SH-SY5Y (cell line): ENCODE measurements at regions not wholly inside any gene's neighbourhood (a gene's known extent, or its start where the extent isn't known, plus 50 kb on each side); places are given as distances from the start of the nearest gene placed in this dataset.

Experiments used
- GATA2 ChIP-seq: IDR thresholded peaks from 2 replicates; pipeline ENCODE4 v1.6.1; 2011; ENCODE audit warnings: mild to moderate bottlenecking, low read depth, low read length
- GATA3 ChIP-seq: IDR thresholded peaks from 2 replicates; pipeline ENCODE4 v1.6.1; 2011; ENCODE audit warnings: low read depth, mild to moderate bottlenecking, low read length, moderate library complexity

- no peak for TF ChIP-seq GATA2
- no peak for TF ChIP-seq GATA3
These were observed 68.5 kb upstream of the MED9 start for GRCh38 chr17:17408236-17408794.
